ENCODE measurements at regions not wholly inside any gene's neighbourhood (a gene's known extent, or its start where the extent isn't known, plus 50 kb on each side); places are given as distances from the start of the nearest gene placed in this dataset.
"Not testable (repeated sequence)": the region's sequence is repeated elsewhere in the genome, so short reads cannot be mapped to it uniquely, and the experiment has no call there.

- TF ChIP-seq, protein P1, sequence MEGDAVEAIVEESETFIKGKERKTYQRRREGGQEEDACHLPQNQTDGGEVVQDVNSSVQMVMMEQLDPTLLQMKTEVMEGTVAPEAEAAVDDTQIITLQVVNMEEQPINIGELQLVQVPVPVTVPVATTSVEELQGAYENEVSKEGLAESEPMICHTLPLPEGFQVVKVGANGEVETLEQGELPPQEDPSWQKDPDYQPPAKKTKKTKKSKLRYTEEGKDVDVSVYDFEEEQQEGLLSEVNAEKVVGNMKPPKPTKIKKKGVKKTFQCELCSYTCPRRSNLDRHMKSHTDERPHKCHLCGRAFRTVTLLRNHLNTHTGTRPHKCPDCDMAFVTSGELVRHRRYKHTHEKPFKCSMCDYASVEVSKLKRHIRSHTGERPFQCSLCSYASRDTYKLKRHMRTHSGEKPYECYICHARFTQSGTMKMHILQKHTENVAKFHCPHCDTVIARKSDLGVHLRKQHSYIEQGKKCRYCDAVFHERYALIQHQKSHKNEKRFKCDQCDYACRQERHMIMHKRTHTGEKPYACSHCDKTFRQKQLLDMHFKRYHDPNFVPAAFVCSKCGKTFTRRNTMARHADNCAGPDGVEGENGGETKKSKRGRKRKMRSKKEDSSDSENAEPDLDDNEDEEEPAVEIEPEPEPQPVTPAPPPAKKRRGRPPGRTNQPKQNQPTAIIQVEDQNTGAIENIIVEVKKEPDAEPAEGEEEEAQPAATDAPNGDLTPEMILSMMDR (IDR thresholded peaks at IDR 0.05), result no peak
- Mint-ChIP-seq H3K4me3 (no peak overlapping the region), H3K9me3 (peaks cover 9% of the 10 kb centered on the region), H3K4me1 (peaks cover 53% of the 10 kb centered on the region), H3K27me3 (ENCODE audit: low read depth, poor library complexity) (peaks cover 4% of the 10 kb centered on the region), H3K36me3 (ENCODE audit: low read depth) (no peaks in the 10 kb centered on the region), H3K27ac (no peak overlapping the region)
- DNase-seq, result no peak
Observed at GRCh38 chr3:177714945-177715344, 517.7 kb upstream of the TBL1XR1 start.

DNA sequence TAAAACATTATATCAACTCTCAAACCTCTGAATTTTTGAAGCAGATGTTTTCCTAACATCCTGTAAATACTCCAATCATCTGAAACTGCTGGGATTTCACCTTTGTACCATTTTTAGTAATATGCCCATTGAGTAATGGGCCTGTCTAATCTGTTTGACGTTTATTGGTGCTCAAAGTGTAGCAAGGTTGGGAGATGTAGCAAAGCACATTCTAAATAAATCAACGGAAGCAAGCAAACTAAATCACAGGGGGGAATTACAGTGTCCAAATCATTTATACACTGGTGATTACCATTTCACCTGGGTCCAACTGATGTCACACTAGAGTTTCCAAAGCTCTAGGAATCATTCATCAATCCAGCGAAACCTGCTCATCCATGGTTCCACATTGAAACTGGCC lies 518.7 kb upstream of the TBL1XR1 start:
- H3K9me3 Mint-ChIP-seq, result peaks cover 12% of the 10 kb centered on the region
- no peak overlapping the region for H3K4me3 Mint-ChIP-seq
- peaks cover 4% of the 10 kb centered on the region for H3K27me3 Mint-ChIP-seq (ENCODE audit: low read depth, poor library complexity)
- TF ChIP-seq, protein P1 (IDR thresholded peaks at IDR 0.05), result no peak
- DNase-seq, result no peak
- peaks cover 45% of the 10 kb centered on the region for H3K4me1 Mint-ChIP-seq
- no peaks in the 10 kb centered on the region for H3K36me3 Mint-ChIP-seq (ENCODE audit: low read depth)
- H3K27ac Mint-ChIP-seq, result no peak overlapping the region

DNA sequence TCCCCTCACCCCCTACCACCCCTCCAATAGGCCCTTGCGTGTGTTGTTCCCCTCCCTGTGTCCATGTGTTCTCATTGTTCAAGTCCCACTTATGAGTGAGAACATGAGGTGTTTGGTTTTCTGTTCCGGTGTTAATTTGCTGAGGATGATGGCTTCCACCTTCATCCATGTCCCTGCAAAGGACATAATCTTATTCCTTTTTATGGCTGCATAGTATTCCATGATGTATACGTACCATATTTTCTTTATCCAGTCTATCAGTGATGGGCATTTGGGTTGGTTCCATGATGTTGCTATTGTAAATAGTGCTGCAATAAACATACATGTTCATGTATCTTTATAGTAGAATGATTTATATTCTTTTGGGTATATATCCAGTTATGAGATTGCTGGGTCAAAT lies 523.6 kb upstream of the TBL1XR1 start:
- H3K27me3 Mint-ChIP-seq (ENCODE audit: low read depth, poor library complexity); H3K36me3 Mint-ChIP-seq (ENCODE audit: low read depth); DNase-seq; H3K4me3 Mint-ChIP-seq; H3K27ac Mint-ChIP-seq: not testable (repeated sequence)
- Mint-ChIP-seq H3K9me3 (peaks cover 14% of the 10 kb centered on the region), H3K4me1 (peaks cover 28% of the 10 kb centered on the region)

GRCh38 chr3:177721864-177722785 lies 524.8 kb upstream of the TBL1XR1 start:
- Mint-ChIP-seq H3K4me3 (no peak overlapping the region), H3K4me1 (peaks cover 32% of the 10 kb centered on the region), H3K9me3 (peaks cover 14% of the 10 kb centered on the region), H3K27ac (peak overlapping the region; percentile 3), H3K36me3 (ENCODE audit: low read depth) (no peaks in the 10 kb centered on the region), H3K27me3 (ENCODE audit: low read depth, poor library complexity) (peaks cover 4% of the 10 kb centered on the region)
- DNase-seq, result no peak
- TF ChIP-seq, protein P1 (IDR thresholded peaks at IDR 0.05), result no peak

DNA sequence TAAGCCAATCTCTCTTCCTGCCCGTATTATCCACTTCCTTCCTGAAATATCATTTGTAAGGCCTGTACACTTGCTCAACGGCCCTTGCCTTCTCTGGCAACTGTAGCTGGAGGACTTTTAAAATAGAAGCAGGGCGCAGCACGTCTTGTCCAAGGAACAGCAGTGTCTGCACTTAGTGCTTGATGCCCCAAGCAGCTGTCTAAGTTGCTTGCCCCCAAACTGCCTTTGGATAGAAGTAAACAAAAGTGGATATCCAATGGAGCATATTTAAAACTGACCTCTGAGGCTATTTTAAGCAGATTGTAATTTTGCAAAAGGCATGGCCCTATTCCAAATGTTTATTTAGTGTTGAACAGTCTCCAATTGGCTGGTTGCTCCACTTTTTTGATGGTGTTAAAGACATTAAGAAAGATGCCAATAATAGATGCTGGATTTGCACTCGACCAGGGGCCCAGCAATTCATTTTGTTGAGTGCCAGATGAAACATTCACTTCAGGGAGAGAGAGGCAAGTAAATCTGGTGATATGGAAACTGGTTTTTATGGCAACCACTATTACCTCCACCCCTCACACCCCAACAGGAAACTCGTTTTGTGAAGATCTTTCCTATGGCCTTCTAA lies 526.8 kb upstream of the TBL1XR1 start:
- peaks cover 15% of the 10 kb centered on the region for H3K36me3 Mint-ChIP-seq (ENCODE audit: low read depth)
- no peak overlapping the region for H3K27ac Mint-ChIP-seq
- TF ChIP-seq, protein P1 (IDR thresholded peaks at IDR 0.05), result no peak
- no peak for DNase-seq
- peaks cover 43% of the 10 kb centered on the region for H3K4me1 Mint-ChIP-seq
- H3K27me3 Mint-ChIP-seq (ENCODE audit: low read depth, poor library complexity), result peaks cover 4% of the 10 kb centered on the region
- peaks cover 30% of the 10 kb centered on the region for H3K9me3 Mint-ChIP-seq
- no peak overlapping the region for H3K4me3 Mint-ChIP-seq

DNA sequence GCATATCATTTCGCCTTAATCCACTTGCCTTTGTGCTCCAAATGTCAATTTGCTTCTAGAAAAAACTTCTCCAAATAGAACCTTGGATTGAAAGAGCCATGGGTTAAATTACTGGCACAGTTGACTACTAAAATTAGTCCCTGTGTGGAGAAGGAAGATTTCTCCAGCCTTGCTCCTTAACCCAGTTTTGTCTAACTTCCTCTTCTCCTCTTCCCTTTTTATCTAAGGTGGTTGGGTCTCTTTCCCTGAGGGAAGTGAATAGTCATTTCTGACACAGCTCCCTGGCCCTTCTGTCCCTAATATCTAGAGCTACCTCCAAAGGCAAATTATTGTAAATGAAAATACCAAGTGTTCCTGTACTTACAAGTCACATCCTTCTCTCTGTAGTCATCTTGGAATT lies 527.9 kb upstream of the TBL1XR1 start:
- Mint-ChIP-seq H3K9me3 (peaks cover 24% of the 10 kb centered on the region), H3K4me3 (no peak overlapping the region), H3K27ac (no peak overlapping the region), H3K27me3 (ENCODE audit: low read depth, poor library complexity) (no peaks in the 10 kb centered on the region), H3K36me3 (ENCODE audit: low read depth) (peaks cover 15% of the 10 kb centered on the region), H3K4me1 (peaks cover 52% of the 10 kb centered on the region)
- TF ChIP-seq, protein P1 (IDR thresholded peaks at IDR 0.05), result no peak
- DNase-seq, result no peak
